GM23248 (cell line): ENCODE measurements at regions not wholly inside any gene's neighbourhood (a gene's known extent, or its start where the extent isn't known, plus 50 kb on each side); places are given as distances from the start of the nearest gene placed in this dataset.

Source experiments
- EZH2 ChIP-seq: fragments of 200-600 bp; sonication (generic); IDR thresholded peaks from 2 replicates; pipeline ENCODE4 v1.6.1; 2018; ENCODE audit warnings: antibody characterized with exemption, mild to moderate bottlenecking; ENCODE audit not compliant: insufficient read depth, poor library complexity, severe bottlenecking
- EZH2phosphoT487 ChIP-seq: fragments of 200-600 bp; sonication (generic); IDR thresholded peaks from 2 replicates; pipeline ENCODE4 v1.6.1; 2018; ENCODE audit warnings: antibody characterized with exemption, moderate library complexity, mild to moderate bottlenecking, low read depth; ENCODE audit not compliant: insufficient read depth

DNA sequence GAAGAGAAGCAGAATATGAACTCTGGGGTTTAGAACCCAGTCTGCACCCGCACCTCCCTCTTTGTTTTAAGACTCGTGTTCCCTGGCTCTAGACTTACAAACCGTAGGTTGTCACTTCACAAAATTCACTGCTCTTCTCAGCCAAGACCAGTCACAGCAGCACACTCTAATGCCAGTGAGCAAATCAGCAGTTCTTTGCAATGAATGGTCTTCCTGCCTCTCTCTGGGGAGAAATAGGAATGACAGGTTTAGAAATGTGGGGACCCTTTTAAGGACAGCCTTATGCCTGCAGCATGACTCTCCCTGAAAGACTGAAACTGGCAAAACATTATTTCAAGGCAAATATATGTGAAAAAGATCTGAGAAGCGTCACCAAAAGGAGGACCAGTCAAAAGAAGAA lies 156.9 kb downstream of the KCTD15 start:
- TF ChIP-seq EZH2phosphoT487 (no peak), EZH2 (no peak)
